ENCODE measurements at regions not wholly inside any gene's neighbourhood (a gene's known extent, or its start where the extent isn't known, plus 50 kb on each side); places are given as distances from the start of the nearest gene placed in this dataset.

GRCh38 chr11:69982690-69983570 lies 95.2 kb upstream of the ANO1 start:
- TF ChIP-seq CTCF (IDR thresholded peaks at IDR 0.05) (no peak), POLR2AphosphoS5 (IDR thresholded peaks at IDR 0.05; ENCODE audit: low read depth, low read length) (no peak)

Measured in Panc1 (cell line).